HG02970 (cell line): ENCODE measurements at regions not wholly inside any gene's neighbourhood (a gene's known extent, or its start where the extent isn't known, plus 50 kb on each side); places are given as distances from the start of the nearest gene placed in this dataset.
"Not testable (repeated sequence)": the region's sequence is repeated elsewhere in the genome, so short reads cannot be mapped to it uniquely, and the experiment has no call there.

Experiments used
- ATAC-seq: cut with Tn5 transposase; IDR thresholded peaks from one replicate; pipeline ENCODE4 v1.9.1; 2021; ENCODE audit warnings: mild to moderate bottlenecking, moderate library complexity, moderate number of reproducible peaks; ENCODE audit not compliant: unreplicated experiment, low FRiP score

DNA sequence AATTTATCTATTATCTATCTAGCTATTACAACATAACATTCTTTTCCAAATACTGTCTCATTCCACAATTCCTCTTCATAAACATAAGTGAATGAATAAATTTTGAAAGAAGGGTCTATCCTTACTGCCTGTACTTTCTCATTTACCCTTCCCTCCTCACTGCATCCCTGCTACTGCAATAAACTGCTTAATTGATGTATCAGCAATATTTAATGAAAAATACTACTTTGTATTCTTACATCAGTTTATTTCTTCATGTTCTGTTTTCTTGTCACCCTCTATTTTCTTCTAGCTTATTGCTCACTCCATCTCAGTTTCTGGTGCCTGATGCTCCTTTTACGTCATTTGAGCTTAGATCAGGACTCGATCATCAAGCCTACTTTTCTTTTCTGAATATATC is 695.7 kb upstream of the ATXN7L3B start:
- ATAC-seq, result no peak

DNA sequence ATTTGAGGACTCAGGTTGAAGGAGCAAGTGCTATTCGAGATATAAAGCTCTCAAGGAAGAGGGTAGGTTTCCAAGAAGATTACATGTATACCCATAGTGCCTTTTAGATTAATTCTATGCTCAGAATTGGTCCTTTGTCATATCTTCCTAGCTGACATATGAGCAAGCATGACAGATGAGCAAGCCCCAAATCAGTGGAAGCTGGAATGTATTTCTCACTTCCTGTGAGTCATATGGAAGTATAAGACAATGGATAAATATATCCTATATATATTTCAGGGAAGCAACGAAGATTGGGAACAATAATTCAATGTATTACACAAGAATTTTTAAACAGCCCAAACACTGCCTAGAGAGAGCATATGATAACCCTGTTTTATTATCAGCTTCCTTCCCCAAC is 674.1 kb upstream of the ATXN7L3B start:
- ATAC-seq, result no peak

DNA sequence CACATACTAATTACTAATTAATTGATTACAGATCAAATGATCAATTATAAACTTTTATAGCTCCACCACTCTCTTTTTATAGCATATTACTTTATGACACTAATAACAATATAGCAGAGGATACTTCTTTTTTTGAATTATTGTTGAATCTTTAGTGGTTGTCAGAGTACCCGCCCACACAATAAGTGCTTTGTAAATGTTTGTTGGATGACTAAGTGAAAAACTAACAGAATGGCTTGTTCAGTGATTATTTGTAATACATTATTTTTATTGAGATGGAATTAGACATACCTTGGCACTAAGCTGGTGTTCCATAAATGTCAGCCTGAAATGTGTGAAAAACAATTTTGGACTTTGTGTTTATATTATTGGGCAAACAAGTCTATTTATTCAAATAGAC is 670.5 kb upstream of the ATXN7L3B start:
- no peak for ATAC-seq

DNA sequence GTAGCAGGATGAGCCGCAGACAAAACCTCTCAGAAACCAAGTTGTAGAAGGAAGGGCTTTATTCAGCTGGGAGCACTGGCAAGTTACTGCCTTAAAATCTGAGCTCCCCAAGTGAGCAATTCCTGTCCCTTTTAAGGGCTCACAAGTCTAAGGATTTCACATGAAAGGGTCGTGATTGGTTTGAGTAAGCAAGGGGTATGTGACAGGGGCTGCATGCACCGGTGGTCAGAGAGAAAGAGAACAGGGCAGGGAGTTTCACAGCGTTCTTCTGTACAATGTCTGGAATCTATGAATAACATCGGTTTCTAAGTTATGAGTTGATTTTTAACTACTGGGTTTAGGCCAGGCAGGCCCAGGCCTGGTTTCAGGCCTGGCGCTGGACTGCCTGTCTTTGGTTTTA is 660.3 kb upstream of the ATXN7L3B start:
- not testable (repeated sequence) for ATAC-seq

DNA sequence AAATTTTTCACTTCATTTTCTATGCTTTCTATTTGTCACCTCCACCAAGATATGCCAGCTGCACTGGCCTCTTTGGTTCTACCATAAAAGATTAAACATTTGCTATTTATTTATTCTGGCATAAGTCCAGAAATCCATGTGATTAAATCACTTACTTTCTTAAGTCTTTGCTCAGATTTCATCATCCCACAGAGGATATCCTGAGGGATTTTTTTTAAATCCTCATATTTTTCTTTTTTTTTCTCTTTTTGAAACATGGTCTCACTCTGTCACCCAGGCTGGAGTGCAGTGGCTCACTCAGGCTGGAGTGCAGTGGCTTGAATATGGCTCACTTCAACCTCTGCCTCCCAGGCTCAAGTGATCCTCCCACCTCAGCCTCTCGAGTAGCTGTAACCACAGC is 645.4 kb upstream of the ATXN7L3B start:
- ATAC-seq, result no peak

DNA sequence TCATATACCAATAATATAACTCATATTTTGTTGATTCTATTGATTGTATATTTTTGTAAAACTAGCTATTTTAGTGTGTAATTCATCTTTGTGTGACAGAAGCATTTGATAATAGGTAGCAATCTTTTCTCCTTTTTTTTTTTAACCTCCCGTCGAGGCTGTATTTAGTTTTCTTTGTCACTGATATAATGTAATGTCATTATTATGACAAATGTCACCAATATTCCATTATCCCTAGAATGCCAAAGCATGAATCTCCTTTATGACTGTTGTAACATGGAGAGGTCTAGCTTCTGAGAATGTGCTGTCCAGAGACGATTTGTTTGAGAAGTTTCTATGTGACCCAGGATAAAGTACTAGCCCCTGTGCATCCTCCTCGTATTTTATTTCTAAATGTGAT is 639.0 kb upstream of the ATXN7L3B start:
- ATAC-seq, result no peak

DNA sequence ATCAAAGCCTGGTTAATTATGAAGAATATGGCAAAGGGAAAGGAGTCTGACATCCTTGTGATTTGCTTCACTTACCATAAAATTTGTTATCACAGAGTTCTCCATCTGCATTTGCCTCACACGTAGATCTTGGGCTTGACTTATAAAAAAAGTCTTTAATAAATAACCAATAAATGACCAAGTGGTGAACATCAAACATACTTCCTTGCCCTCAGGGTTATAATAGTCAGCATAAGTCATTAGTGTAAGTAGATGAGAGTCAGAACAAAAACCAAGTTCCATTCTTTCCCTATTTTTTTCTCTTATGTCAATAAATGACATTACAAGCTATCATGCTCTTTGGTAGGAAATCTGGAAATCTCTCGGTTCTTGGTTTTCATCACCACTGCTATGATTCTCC is 635.4 kb upstream of the ATXN7L3B start:
- no peak for ATAC-seq

DNA sequence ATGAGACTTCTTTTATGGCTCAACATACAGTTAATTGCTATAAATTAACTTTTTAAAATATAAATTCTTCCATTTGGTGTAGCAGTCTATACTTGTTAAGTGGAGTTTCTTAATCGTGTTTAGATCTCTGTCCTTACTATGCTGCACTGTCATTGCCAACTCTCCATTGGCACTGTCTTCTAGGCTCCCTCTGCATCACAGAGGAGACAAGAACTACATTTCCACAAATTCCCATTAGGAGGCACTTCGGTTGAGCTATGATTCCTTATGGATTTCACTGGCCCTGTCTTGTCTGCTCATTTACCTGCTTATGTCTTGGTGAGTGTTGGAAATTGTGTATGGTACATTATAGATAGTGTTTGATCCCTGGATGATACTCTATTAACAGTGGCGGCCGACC is 630.9 kb upstream of the ATXN7L3B start:
- no peak for ATAC-seq

DNA sequence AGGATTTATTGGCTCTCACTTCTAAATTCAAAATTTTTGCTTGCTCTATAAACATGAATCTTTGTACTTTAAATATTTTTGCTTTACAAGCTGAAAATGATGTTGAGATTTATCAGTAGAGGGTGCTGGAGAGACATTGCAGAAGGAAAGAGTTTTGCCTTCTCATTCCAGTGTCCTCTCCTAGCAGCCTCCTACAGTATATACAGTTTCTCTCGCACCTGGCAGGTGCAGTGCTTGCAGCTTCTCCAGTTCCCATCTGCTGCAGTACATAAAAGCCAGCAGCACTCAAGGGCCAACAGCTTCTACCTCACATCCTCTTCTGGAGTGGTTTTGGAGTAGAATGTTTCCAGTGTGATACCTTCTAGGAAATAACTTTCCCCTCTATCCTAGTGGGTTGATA is 601.8 kb upstream of the ATXN7L3B start:
- ATAC-seq, result no peak

DNA sequence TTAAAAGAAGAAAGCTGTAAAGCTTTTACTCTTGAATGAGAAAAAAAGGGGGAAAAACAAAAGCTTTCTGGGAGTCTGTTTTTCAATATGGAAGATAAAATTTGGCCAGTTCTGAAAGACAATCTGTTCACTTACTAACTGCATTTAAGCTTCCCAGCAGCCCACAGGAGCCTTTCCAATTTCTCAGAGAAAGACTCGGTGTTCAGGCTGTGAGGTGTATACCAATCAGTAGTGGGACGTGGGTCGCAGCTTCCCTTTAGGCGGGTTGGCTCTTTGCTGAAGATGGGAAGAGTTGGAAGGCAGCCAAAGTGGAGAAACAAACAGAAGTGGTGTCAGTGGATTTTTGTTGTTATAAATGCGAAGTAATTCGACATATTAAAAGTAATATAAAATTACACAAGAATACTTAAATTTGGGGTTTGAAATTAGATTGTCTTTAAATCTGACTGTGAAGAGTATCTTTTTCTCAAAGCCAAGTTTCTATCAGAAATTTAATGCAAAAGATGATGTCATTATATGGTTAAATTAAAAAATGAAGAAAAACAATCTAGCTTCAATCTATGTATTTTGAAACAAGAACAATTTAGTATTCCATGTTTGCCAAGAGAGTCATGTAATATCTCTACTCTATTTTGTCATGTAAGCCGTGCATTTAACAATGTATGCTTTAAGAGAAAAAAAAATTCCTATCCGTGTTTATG is 590.2 kb upstream of the ATXN7L3B start:
- no peak for ATAC-seq

DNA sequence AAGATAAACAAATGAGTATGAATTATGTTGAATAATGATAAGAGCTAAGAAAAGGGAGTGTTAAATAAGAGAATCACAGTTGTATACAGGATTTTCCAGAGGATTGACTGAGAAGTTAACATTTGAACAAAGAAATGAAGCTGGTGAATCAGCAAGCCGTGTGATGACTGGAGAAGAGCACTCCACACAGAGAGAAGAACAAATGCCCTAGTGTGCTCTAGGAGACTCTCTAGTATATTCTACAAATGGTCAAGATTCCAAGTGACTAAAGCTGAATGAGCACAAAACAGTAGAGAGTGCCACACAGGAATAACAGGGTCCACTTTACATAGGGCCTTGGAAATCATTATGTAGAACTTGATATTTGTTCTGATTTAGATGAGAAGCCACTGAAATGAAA is 587.1 kb upstream of the ATXN7L3B start:
- no peak for ATAC-seq

DNA sequence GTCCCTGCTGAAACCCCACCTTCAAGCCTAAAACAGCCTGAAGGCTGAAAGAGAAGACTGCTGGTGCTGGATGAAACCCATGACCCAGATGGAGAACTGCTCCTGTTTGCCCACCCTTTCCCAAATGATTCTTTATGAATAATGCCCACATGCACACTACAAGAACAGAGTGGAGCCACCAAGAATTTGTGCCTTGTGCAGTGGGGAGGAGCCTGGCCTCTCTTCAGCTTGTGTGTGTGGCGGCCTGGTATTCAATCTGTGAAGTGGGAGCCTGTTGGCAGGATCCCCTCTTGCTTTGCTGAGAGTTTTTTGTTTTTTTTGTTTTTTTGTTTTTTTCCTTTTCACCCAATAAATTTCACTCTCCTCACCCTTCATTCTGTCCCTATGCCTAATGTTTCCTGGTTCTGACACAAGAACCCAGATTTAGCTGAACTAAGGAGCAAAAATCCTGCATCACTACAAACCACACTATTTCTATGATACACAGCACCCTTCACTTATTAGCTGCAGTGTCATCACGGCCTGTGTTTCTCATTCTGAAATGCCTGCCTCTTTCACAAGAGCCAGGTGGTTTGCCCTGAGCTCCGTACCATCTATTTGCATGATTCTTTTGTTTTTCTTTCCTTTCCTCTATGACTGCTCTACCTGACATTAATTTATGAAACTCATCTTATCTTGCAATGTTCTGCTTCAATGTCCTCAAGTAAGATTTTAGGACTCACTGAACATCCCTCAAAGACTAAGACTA is 585.5 kb upstream of the ATXN7L3B start:
- no peak for ATAC-seq

DNA sequence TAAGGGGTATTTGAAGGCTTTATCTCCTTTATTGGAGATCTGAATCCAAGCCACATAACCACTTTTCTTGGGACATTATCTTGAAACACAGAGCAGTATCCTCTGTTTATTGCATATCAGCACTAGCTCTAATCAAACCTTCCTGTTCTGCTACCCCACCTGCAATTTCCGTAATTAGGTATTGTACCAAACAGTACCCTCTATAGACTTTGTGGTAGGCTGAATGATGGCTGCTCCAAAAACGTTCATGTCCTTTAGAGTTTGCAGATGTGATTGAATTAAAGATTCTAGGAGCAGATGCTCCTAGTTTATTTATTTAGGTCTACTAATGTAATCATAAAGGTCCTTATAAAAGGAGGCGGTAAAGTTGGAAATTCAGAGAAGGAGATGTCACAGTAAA is 573.0 kb upstream of the ATXN7L3B start:
- ATAC-seq, result no peak

DNA sequence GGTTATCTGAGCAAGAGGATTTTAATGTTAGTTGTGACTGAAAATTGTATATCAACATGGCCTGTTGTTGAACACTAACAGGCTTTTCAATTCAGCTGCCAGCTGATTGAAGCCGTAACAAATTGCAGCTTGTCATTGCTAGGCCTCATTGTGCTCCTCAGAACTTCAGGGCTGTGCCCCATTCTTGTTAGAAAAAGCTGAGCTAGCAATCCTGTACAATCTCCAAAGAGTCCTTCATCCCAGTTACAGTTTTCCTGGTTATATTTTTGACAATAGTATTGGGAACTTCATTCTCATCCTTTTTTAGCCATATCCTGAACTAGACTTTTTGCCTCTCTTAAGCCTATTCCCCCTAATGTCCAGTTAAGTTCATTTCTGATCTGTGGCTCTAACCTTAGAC is 564.1 kb upstream of the ATXN7L3B start:
- no peak for ATAC-seq

DNA sequence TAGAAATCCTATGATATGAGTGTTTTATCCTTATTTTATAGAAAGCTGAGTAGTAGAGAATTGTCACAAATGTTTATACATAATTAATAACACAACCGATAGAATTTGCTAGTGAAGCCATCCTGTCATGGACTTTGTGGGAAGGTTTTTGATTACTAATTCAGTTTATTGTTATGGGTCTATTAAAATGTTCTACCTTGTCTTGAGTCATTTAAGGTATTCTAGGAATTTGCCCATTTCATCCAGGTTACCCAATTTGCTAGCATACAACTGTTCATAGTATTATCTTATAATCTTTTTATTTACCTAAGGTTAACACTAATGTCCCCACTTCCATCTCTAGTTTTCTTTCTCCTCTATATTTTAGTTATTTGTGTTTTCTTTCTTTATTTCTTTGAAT is 553.1 kb upstream of the ATXN7L3B start:
- no peak for ATAC-seq

DNA sequence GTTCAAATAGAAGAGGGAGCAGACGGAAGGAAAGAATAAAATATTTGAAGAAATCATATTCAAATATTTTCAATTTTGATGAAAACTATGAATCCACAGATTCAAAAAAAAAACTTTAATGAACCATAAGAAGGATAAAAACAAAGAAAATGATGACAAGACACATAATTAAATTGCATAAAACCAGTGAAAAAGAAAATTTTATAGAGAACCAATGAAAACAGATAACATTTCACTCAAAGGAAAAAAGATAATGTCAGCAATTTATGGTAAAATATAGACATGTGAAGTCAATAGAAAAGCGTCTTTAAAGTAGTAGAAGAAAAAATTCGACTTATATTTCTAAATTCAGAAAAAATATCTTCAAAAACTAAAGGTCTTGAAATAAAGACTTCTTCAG is 546.5 kb upstream of the ATXN7L3B start:
- ATAC-seq, result no peak

DNA sequence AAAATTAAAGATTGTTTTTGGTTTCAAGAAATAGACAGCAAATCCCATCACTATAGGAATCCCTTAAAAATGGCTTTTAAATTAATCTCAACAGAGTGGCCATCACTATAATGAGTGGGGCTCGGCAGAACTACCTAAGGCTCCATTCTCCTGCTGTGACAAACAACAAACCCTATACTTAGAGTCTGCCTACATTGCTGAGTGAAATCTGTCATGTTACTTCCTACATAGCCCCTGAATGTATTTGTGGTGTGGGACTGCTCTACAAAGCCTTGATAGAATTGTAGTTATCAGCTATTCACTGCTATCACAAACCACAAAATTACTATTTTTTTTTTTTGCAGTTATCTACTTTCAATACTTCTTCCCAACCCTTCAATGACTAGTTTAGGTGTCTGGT is 538.7 kb upstream of the ATXN7L3B start:
- no peak for ATAC-seq

DNA sequence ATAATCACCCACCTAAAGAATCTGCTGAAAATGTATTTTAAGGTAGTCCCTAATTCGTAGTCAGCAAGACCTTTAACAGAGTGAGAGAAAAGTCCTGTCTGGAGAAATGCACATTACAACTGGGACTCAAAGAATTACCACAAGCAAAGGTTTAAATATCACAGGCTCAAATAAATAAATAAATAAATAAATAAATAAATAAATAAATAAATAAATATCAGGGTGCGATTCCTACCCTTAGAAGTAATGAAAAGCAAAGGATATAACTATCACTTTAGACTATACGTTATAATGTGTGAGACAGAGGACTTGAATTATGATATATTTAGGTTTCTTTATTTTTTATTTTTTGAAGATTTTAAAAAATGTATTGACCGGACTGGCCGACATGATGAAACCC is 522.5 kb upstream of the ATXN7L3B start:
- ATAC-seq, result no peak

DNA sequence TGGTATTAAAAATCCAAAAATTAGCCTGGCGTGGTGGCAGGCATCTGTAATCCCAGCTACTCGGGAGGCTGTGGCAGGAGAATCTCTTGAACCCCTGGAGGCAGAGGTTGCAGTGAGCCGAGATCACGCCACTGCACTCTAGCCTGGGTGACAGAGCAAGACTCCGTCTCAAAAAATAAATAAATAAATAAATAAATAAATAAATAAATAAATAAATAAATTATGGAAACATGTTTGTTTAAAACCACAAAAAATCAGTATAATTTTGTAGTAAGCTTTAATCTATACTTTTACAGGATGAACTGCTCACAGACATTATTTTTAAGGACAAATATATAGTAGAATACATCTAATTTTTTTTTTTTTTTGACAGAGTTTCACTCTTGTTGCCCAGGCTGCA is 521.3 kb upstream of the ATXN7L3B start:
- ATAC-seq, result not testable (repeated sequence)

DNA sequence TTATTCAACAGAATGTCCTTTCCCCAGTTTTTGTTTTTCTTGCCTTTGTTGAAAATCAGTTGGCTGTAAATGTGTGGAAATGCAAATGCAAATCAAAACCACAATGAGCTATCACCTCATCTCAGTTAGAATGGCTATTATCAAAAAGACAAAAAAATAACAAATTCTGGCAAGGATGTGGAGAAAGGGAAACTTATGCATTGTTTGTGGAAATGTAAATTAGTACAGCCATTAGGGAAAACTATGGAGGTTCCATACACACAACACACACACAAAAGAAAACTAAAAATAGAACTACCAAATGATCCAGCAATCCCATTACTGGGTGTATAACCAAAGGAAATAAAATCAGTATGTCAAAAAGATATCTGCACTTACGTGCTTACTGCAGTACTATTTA is 518.8 kb upstream of the ATXN7L3B start:
- no peak for ATAC-seq

DNA sequence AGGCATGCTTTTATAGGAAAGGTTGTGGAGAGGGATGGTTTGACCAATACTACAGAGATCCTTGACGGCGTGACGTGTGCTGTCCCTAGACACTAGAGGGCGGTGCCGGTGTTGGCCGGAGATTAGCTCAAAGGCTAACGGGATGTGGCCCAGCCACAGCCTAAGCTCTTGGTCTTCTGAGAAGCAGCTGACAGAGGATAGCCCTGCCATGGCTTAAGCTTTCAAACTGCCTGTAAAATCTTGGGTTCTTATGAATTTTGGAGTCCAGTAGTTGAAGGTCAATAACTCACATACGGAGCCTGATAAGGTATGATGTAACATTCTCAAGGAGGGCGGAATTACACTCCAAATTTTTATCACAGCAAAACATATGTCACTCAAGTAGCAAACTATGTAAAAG is 515.7 kb upstream of the ATXN7L3B start:
- ATAC-seq, result peak; percentile 96

DNA sequence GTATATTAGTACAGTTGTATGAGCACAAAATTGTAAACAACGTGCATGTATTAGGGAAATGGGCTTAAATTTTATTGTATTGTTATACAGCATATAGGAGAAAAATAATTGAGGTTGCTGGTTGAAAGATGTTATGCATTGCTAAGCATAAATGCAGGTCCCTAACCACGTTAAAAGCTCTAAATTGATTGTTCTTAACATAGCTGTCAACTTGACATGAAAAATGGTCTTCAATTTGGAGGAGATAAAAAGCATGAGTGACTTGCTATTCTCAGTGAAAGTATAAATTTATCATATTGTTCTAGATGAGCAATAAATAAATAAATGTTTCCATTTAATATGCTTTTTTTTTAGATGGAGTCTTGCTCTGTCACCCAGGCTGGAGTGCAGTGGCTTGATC is 506.6 kb upstream of the ATXN7L3B start:
- ATAC-seq, result no peak
